Breast epithelium (tissue), 3 donors: ENCODE measurements at regions not wholly inside any gene's neighbourhood (a gene's known extent, or its start where the extent isn't known, plus 50 kb on each side); places are given as distances from the start of the nearest gene placed in this dataset.

Source experiments
- POLR2A ChIP-seq: fragments of 450-650 bp; IDR thresholded peaks from one replicate; pipeline ENCODE4 v1.6.1; 2016; ENCODE audit warnings: antibody characterized with exemption, mild to moderate bottlenecking, moderate library complexity
- POLR2AphosphoS5 ChIP-seq, 3 donors: sonication (generic); formaldehyde crosslinking; IDR thresholded peaks; one replicate each; pipeline ENCODE4 v1.6.1; 2017; ENCODE audit warnings: antibody characterized with exemption in 3 of 3
- TF ChIP-seq, protein P1 (sequence below), 3 donors: fragments of 450-650 bp; IDR thresholded peaks; one replicate each; pipeline ENCODE4 v1.5.1; 2016 to 2017; ENCODE audit warnings: antibody characterized with exemption in 3 of 3, mild to moderate bottlenecking in 3 of 3, moderate library complexity in 3 of 3

DNA sequence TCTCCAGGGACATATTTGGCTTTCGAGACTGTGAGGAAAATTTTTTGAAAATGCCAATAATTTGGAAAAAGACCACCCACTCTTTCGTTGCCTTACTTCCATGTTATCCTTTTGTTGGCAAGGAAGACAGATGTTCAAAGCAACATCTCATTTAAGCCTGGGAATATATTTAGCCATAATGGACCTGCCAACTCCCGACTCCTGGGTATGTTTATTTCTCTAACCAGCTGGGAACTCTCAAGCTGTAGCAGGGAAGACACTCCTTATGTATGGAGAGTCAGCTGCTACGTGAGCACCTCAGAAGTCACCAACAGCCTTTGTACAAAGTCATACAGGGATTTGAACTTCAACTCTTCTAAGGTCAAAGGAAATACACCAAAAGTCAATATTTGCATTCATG is 96.5 kb upstream of the DAAM1 start:
- TF ChIP-seq, protein P1, sequence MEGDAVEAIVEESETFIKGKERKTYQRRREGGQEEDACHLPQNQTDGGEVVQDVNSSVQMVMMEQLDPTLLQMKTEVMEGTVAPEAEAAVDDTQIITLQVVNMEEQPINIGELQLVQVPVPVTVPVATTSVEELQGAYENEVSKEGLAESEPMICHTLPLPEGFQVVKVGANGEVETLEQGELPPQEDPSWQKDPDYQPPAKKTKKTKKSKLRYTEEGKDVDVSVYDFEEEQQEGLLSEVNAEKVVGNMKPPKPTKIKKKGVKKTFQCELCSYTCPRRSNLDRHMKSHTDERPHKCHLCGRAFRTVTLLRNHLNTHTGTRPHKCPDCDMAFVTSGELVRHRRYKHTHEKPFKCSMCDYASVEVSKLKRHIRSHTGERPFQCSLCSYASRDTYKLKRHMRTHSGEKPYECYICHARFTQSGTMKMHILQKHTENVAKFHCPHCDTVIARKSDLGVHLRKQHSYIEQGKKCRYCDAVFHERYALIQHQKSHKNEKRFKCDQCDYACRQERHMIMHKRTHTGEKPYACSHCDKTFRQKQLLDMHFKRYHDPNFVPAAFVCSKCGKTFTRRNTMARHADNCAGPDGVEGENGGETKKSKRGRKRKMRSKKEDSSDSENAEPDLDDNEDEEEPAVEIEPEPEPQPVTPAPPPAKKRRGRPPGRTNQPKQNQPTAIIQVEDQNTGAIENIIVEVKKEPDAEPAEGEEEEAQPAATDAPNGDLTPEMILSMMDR (IDR thresholded peaks at IDR 0.05), result no peak
- TF ChIP-seq POLR2A, result no peak
- no peak for TF ChIP-seq POLR2AphosphoS5 (IDR thresholded peaks at IDR 0.05)
